ENCODE measurements at regions not wholly inside any gene's neighbourhood (a gene's known extent, or its start where the extent isn't known, plus 50 kb on each side); places are given as distances from the start of the nearest gene placed in this dataset. TPM values are rescaled to one million over a fixed set of nuclear protein-coding genes. Genes with fewer than 3 reads are reported as not detected.

DNA sequence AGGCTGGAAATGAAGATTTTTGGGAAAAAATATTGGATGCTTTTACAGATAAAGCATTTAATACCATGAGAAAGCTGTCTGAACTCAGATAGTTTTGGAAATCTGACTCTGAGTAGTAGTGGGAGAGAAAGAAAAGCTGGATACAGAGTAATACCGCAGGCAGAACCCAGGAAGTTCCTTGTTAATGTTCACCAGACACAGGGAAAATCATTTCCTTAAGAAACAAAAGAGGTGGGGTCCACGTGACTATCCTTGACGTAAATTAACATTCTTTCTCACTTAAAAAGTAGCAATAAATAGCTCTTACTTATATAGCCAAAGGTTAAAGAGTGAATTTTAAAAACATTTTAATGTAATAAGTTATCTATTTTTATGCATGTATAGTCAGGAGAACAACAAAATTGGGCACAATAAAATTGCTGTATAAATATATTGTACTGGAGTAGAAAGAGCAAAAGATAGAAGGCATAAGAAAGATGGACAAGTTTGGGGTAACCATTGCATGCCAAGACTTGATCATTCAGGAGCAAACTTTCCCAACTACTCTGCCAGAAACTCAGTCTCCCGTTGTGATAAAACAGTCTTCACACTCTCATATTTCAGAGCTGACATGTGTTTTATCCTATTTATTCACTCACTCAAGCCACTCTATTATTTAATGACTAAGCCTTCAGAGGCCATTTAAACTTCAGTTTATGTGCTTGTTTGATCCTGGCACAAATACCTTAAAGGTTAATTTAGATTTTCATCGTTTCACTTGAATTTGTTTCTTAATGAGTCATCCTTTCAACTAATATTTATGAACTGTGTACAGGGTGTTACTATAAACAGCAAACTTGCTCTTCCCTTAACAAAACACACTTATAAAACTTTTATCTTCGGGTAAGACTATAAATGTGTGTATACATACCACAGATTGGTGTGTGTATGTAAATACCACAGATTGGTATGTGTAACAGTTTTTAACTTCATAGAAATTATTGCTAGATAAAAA lies 143.1 kb downstream of the GNAI1 start:
- no peaks in the 10 kb centered on the region for H3K36me3 ChIP-seq (ENCODE audit: control insufficient read depth in 4 of 4, insufficient read depth in 4 of 4, low read length in 4 of 4)
- no peak overlapping the region for H3K9ac ChIP-seq (ENCODE audit: insufficient read depth in 1 of 2, low read length in 2 of 2)
- H3K9me3 ChIP-seq (ENCODE audit: control insufficient read depth in 4 of 4, insufficient read depth in 3 of 4, low read length in 3 of 4), result no peaks in the 10 kb centered on the region
- peak in 2 of 3 donors; percentile 30 to 46 for DNase-seq
- peaks cover 0 to 18% (median 0%) of the 10 kb centered on the region in 5 donors for H3K4me1 ChIP-seq (ENCODE audit: control insufficient read depth in 5 of 5, insufficient read depth in 5 of 5, low read length in 5 of 5)
- 31 to 52% methylated on average over 6 of the region's 6 CpGs for WGBS, 2 donors
- H3K27me3 ChIP-seq (ENCODE audit: control insufficient read depth in 3 of 3, insufficient read depth in 3 of 3, low read length in 2 of 3), result no peaks in the 10 kb centered on the region
- no peak for ATAC-seq (ENCODE audit: insufficient read depth, low FRiP score)
- H3K27ac ChIP-seq (ENCODE audit: low read depth in 1 of 2, low read length in 1 of 2), result no peak overlapping the region
- TF ChIP-seq, protein P1, sequence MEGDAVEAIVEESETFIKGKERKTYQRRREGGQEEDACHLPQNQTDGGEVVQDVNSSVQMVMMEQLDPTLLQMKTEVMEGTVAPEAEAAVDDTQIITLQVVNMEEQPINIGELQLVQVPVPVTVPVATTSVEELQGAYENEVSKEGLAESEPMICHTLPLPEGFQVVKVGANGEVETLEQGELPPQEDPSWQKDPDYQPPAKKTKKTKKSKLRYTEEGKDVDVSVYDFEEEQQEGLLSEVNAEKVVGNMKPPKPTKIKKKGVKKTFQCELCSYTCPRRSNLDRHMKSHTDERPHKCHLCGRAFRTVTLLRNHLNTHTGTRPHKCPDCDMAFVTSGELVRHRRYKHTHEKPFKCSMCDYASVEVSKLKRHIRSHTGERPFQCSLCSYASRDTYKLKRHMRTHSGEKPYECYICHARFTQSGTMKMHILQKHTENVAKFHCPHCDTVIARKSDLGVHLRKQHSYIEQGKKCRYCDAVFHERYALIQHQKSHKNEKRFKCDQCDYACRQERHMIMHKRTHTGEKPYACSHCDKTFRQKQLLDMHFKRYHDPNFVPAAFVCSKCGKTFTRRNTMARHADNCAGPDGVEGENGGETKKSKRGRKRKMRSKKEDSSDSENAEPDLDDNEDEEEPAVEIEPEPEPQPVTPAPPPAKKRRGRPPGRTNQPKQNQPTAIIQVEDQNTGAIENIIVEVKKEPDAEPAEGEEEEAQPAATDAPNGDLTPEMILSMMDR (IDR thresholded peaks at IDR 0.05; ENCODE audit: control extremely low read depth, extremely low read depth), result no peak
- no peak overlapping the region for H3K4me3 ChIP-seq

Small RNAs in the stretch of these regions (small RNA-seq; reads per million reads assigned to genes)
- gene RN7SL35P (ENCODE audit: low replicate concordance) (not detected), gene SNRPBP1 (ENCODE audit: low replicate concordance) (not detected)
